ENCODE measurements at regions not wholly inside any gene's neighbourhood (a gene's known extent, or its start where the extent isn't known, plus 50 kb on each side); places are given as distances from the start of the nearest gene placed in this dataset.
"Not testable (repeated sequence)": the region's sequence is repeated elsewhere in the genome, so short reads cannot be mapped to it uniquely, and the experiment has no call there.

DNA sequence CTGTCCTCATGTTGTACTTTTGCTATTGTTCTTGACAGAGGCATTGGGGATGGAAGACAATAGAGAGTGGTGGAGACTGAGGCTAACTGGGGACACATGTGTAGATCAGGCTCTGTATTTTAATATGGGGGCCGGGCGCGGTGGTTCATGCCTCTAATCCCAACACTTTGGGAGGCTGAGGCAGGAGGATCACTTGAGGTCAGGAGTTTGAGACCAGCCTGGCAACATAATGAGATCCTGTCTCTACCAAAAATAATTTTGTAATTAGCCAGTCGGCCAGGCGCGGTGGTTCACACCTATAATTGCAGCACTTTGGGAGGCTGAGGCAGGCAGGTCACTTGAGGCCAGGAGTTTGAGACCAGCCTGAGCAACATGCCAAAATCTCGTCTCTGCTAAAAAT lies 72.5 kb upstream of the FOXK1 start:
- TF ChIP-seq, protein P1, sequence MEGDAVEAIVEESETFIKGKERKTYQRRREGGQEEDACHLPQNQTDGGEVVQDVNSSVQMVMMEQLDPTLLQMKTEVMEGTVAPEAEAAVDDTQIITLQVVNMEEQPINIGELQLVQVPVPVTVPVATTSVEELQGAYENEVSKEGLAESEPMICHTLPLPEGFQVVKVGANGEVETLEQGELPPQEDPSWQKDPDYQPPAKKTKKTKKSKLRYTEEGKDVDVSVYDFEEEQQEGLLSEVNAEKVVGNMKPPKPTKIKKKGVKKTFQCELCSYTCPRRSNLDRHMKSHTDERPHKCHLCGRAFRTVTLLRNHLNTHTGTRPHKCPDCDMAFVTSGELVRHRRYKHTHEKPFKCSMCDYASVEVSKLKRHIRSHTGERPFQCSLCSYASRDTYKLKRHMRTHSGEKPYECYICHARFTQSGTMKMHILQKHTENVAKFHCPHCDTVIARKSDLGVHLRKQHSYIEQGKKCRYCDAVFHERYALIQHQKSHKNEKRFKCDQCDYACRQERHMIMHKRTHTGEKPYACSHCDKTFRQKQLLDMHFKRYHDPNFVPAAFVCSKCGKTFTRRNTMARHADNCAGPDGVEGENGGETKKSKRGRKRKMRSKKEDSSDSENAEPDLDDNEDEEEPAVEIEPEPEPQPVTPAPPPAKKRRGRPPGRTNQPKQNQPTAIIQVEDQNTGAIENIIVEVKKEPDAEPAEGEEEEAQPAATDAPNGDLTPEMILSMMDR (IDR thresholded peaks at IDR 0.05), result not testable (repeated sequence)
- TF ChIP-seq EZH2phosphoT487, EZH2 (IDR thresholded peaks at IDR 0.05): not testable (repeated sequence)
